K562 (cell line): ENCODE measurements at regions not wholly inside any gene's neighbourhood (a gene's known extent, or its start where the extent isn't known, plus 50 kb on each side); places are given as distances from the start of the nearest gene placed in this dataset.

Experiments
- CHD1 ChIP-seq: fragments of 200-600 bp; sonication (generic); IDR thresholded peaks from one replicate; pipeline ENCODE4 v1.6.1; 2012; ENCODE audit warnings: mild to moderate bottlenecking, moderate library complexity, low read length, inconsistent platforms
- CTCF ChIP-seq, 3 experiments: IDR thresholded peaks in 2 of 3; conservative IDR thresholded peaks in 1 of 3; 2 replicates each; pipeline ENCODE4 v1.5.1; 2011 to 2012; ENCODE audit warnings: low read length in 3 of 3, mild to moderate bottlenecking in 3 of 3, control low read depth in 2 of 3, improper control_type of control experiment in 1 of 3, inconsistent platforms in 1 of 3, low read depth in 1 of 3, mixed read lengths in 1 of 3, moderate library complexity in 1 of 3; ENCODE audit not compliant: insufficient read depth in 2 of 3
- JUN ChIP-seq, 2 experiments: sonication (generic) in 1 of 2; formaldehyde crosslinking in 1 of 2; IDR thresholded peaks; 2 replicates each; pipeline versions ENCODE4 v1.6.1 to v1.8.0; 2012 to 2022; ENCODE audit warnings: borderline replicate concordance in 2 of 2, mild to moderate bottlenecking in 2 of 2, improper control_type of control experiment in 1 of 2, low read depth in 1 of 2, low read length in 1 of 2, missing genetic modification reagents in 1 of 2
- NFIX ChIP-seq: fragments of 250-450 bp; sonication (Bioruptor Pico); IDR thresholded peaks from 2 replicates; pipeline ENCODE4 v1.4.0; 2020; ENCODE audit warnings: low read depth, mild to moderate bottlenecking, moderate library complexity
- SMC3 ChIP-seq: conservative IDR thresholded peaks from 2 replicates; pipeline ENCODE4 v1.6.1; 2011; ENCODE audit warnings: low read depth, low read length, improper control_type of control experiment; ENCODE audit not compliant: insufficient read depth
- SP2 ChIP-seq: IDR thresholded peaks from 2 replicates; pipeline ENCODE4 v1.6.1; 2011; ENCODE audit warnings: mild to moderate bottlenecking, low read depth, low read length, moderate library complexity; ENCODE audit not compliant: poor library complexity, severe bottlenecking; ENCODE audit errors: extremely low read depth
- ZFX ChIP-seq: sonication (generic); formaldehyde crosslinking; IDR thresholded peaks from 2 replicates; pipeline ENCODE4 v1.8.0; 2022; ENCODE audit warnings: mild to moderate bottlenecking, missing genetic modification reagents, moderate library complexity
- ZKSCAN8 ChIP-seq: fragments of 200-800 bp; sonication (Bioruptor generic); IDR thresholded peaks from 2 replicates; pipeline ENCODE4 v1.6.1; 2016; ENCODE audit warnings: missing genetic modification characterization, missing compliant biosample characterization
- ZZZ3 ChIP-seq: fragments of 450-650 bp; IDR thresholded peaks from 2 replicates; pipeline ENCODE4 v1.6.1; 2016; ENCODE audit warnings: antibody characterized with exemption, mild to moderate bottlenecking, moderate library complexity
- TF ChIP-seq, protein P1 (sequence below), 2 experiments: fragments of 450-650 bp; IDR thresholded peaks; 2 replicates each; pipeline ENCODE4 v1.6.1; 2016
- TF ChIP-seq, protein P2 (sequence below): sonication (generic); formaldehyde crosslinking; IDR thresholded peaks from 2 replicates; pipeline ENCODE4 v1.9.0; 2022; ENCODE audit warnings: mild to moderate bottlenecking, missing genetic modification reagents

DNA sequence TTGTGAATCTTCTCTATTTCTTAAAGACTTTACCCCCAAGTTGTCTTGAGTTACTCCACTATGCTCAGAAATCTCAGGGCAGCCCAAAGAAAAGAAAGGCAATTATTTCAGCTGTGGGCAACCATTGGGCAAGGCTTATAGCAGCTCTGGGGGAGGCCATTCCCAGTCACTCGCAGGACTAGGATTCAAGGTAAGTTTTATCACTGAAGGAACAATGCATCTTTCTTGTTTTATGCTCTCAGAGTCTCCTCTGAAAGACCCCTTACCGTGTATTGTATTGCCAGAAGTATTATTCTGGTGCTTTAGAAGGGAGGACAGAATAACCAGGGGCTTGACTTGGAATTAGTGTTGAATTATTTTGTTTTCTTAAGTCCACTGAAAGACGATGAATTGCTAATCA lies 586.3 kb upstream of the MAP3K7 start:
- TF ChIP-seq ZFX (CRISPR knock-in tag): no peak
- TF ChIP-seq ZZZ3: no peak
- no peak for TF ChIP-seq SMC3
- no peak for TF ChIP-seq CTCF (IDR thresholded peaks at IDR 0.05 in 2 of 3, conservative IDR thresholded peaks at IDR 0.05 in 1 of 3; ENCODE audit: insufficient read depth in 2 of 3, low read depth in 1 of 3, low read length in 3 of 3)
- TF ChIP-seq SP2: no peak
- TF ChIP-seq, protein P1, sequence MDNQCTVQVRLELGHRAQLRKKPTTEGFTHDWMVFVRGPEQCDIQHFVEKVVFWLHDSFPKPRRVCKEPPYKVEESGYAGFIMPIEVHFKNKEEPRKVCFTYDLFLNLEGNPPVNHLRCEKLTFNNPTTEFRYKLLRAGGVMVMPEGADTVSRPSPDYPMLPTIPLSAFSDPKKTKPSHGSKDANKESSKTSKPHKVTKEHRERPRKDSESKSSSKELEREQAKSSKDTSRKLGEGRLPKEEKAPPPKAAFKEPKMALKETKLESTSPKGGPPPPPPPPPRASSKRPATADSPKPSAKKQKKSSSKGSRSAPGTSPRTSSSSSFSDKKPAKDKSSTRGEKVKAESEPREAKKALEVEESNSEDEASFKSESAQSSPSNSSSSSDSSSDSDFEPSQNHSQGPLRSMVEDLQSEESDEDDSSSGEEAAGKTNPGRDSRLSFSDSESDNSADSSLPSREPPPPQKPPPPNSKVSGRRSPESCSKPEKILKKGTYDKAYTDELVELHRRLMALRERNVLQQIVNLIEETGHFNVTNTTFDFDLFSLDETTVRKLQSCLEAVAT (IDR thresholded peaks at IDR 0.05): no peak
- TF ChIP-seq CHD1: no peak
- TF ChIP-seq, protein P2, sequence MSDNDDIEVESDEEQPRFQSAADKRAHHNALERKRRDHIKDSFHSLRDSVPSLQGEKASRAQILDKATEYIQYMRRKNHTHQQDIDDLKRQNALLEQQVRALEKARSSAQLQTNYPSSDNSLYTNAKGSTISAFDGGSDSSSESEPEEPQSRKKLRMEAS (CRISPR knock-in tag): no peak
- no peak for TF ChIP-seq ZKSCAN8 (CRISPR knock-in tag)
- TF ChIP-seq JUN (IDR thresholded peaks at IDR 0.05; ENCODE audit: borderline replicate concordance, low read depth, low read length): no peak
- TF ChIP-seq JUN (CRISPR knock-in tag; IDR thresholded peaks at IDR 0.05; ENCODE audit: borderline replicate concordance): no peak
- TF ChIP-seq NFIX: no peak
